Lower leg skin (tissue), 4 donors: ENCODE measurements at regions not wholly inside any gene's neighbourhood (a gene's known extent, or its start where the extent isn't known, plus 50 kb on each side); places are given as distances from the start of the nearest gene placed in this dataset.

Experiments
- DNase-seq, 2 donors: peaks; one replicate each; pipeline ENCODE4 v3.0.0-alpha.2; 2019; ENCODE audit warnings: low spot score in 2 of 2
- H3K4me3 ChIP-seq: fragments of 200-600 bp; sonication (generic); 2 replicates; pipeline ENCODE4 v1.5.1; 2017; ENCODE audit warnings: mild to moderate bottlenecking, low read depth; ENCODE audit not compliant: poor library complexity, severe bottlenecking
- CTCF ChIP-seq, 3 donors: fragments of 450-650 bp; IDR thresholded peaks; one replicate each; pipeline ENCODE4 v1.5.1; 2016; ENCODE audit warnings: antibody characterized with exemption in 3 of 3, mild to moderate bottlenecking in 3 of 3, moderate library complexity in 2 of 3
- POLR2A ChIP-seq, 2 donors: fragments of 450-650 bp; IDR thresholded peaks; one replicate each; pipeline ENCODE4 v1.6.1; 2016 to 2017; ENCODE audit warnings: antibody characterized with exemption in 2 of 2, mild to moderate bottlenecking in 1 of 2, moderate library complexity in 1 of 2
- WGBS, 2 donors: methylation state at CpG; one replicate each; pipeline ENCODE4 v1.1.5; 2018; 5-methylcytosine and 5-hydroxymethylcytosine counted together
- intact Hi-C: fragments of 100-400 bp; cut with DNase I; formaldehyde crosslinking; loops from one replicate; pipeline ENCODE4 v1.15.0; 2023; ENCODE audit warnings: low total_unique reads

- no peak overlapping the region for H3K4me3 ChIP-seq
These were observed 850.9 kb upstream of the SLIT2 start for GRCh38 chr4:19400820-19401219.

GRCh38 chr4:19399001-19399400, 852.7 kb upstream of the SLIT2 start:
- intact Hi-C loops = no loop called here
- no peak for DNase-seq
- no peak for TF ChIP-seq CTCF (IDR thresholded peaks at IDR 0.05)
- TF ChIP-seq POLR2A (IDR thresholded peaks at IDR 0.05) = no peak
- no peak overlapping the region for H3K4me3 ChIP-seq

More at GRCh38 chr4:19400820-19401219, 850.9 kb upstream of the SLIT2 start:
- TF ChIP-seq POLR2A (IDR thresholded peaks at IDR 0.05) (no peak), CTCF (IDR thresholded peaks at IDR 0.05) (no peak)
- 74 to 78% methylated on average over 1 of the region's 1 CpG for WGBS, 2 donors
- no peak for DNase-seq
- intact Hi-C loops = no loop called here

GRCh38 chr4:19386786-19387185, 864.9 kb upstream of the SLIT2 start:
- WGBS, 2 donors = 64 to 69% methylated on average over 2 of the region's 2 CpGs
- no peak for DNase-seq
- no peak overlapping the region for H3K4me3 ChIP-seq
- TF ChIP-seq POLR2A (IDR thresholded peaks at IDR 0.05) (no peak), CTCF (IDR thresholded peaks at IDR 0.05) (no peak)
- intact Hi-C loops = no loop called here

GRCh38 chr4:19382993-19383756, 868.5 kb upstream of the SLIT2 start:
- intact Hi-C loops = no loop called here
- no peak overlapping the region for H3K4me3 ChIP-seq
- TF ChIP-seq POLR2A (IDR thresholded peaks at IDR 0.05) (no peak), CTCF (IDR thresholded peaks at IDR 0.05) (no peak)
- DNase-seq = peak in 1 of 2 donors; percentile 19
- WGBS, 2 donors = 48 to 54% methylated on average over 6 of the region's 6 CpGs

- DNase-seq = no peak
- intact Hi-C loops = no loop called here
- 73 to 88% methylated on average over 1 of the region's 1 CpG for WGBS, 2 donors
- TF ChIP-seq CTCF (IDR thresholded peaks at IDR 0.05) (no peak), POLR2A (IDR thresholded peaks at IDR 0.05) (no peak)
- no peak overlapping the region for H3K4me3 ChIP-seq
These were observed 870.6 kb upstream of the SLIT2 start for GRCh38 chr4:19381068-19381467.

- intact Hi-C loops = no loop called here
- 86 to 88% methylated on average over 2 of the region's 2 CpGs for WGBS, 2 donors
- DNase-seq = no peak
These were observed 871.1 kb upstream of the SLIT2 start for GRCh38 chr4:19380600-19380999.

More at GRCh38 chr4:19380600-19380999, 871.1 kb upstream of the SLIT2 start:
- no peak overlapping the region for H3K4me3 ChIP-seq
- no peak for TF ChIP-seq POLR2A (IDR thresholded peaks at IDR 0.05)
- no peak for TF ChIP-seq CTCF (IDR thresholded peaks at IDR 0.05)
